Mesendoderm (in vitro differentiated cells): ENCODE measurements at regions not wholly inside any gene's neighbourhood (a gene's known extent, or its start where the extent isn't known, plus 50 kb on each side); places are given as distances from the start of the nearest gene placed in this dataset.

Experiments used
- DNase-seq: peaks from one replicate; pipeline ENCODE4 v3.0.0; 2013
- H2AK5ac ChIP-seq: 2 replicates; pipeline ENCODE4 v1.6.1; 2013; ENCODE audit warnings: low read length, inconsistent platforms
- H2BK120ac ChIP-seq: 2 replicates; pipeline ENCODE4 v1.6.1; 2013; ENCODE audit warnings: low read depth, mild to moderate bottlenecking, low read length, moderate library complexity, mixed read lengths
- H2BK15ac ChIP-seq: replicated peaks from 2 replicates; pipeline ENCODE4 v1.6.1; 2013; ENCODE audit warnings: low read depth, mild to moderate bottlenecking, moderate library complexity
- H2BK5ac ChIP-seq: 2 replicates; pipeline ENCODE4 v1.6.1; 2013; ENCODE audit warnings: low read length, inconsistent platforms
- H3K18ac ChIP-seq: 2 replicates; pipeline ENCODE4 v1.6.1; 2013; ENCODE audit warnings: mild to moderate bottlenecking, low read length, mixed read lengths
- H3K23ac ChIP-seq: one replicate; pipeline ENCODE4 v1.6.1; 2013; ENCODE audit warnings: low read length
- H3K27ac ChIP-seq: 2 replicates; pipeline ENCODE4 v1.5.1; 2013; ENCODE audit warnings: low read depth, mild to moderate bottlenecking, inconsistent platforms, low read length, moderate library complexity
- H3K27me3 ChIP-seq: 2 replicates; pipeline ENCODE4 v1.6.1; 2013; ENCODE audit warnings: low read length, control low read depth, mild to moderate bottlenecking, inconsistent platforms; ENCODE audit not compliant: insufficient read depth, poor library complexity
- H3K36me3 ChIP-seq: 2 replicates; pipeline ENCODE4 v1.6.1; 2013; ENCODE audit warnings: low read length, inconsistent platforms; ENCODE audit not compliant: control insufficient read depth, insufficient read depth
- H3K4ac ChIP-seq: one replicate; pipeline ENCODE4 v1.6.1; 2013; ENCODE audit warnings: low read depth, mild to moderate bottlenecking, low read length, moderate library complexity
- H3K4me1 ChIP-seq: 2 replicates; pipeline ENCODE4 v1.6.1; 2013; ENCODE audit warnings: low read depth, low read length, inconsistent platforms; ENCODE audit not compliant: control insufficient read depth
- H3K4me2 ChIP-seq: 2 replicates; pipeline ENCODE4 v1.6.1; 2013; ENCODE audit warnings: low read length
- H3K4me3 ChIP-seq: 2 replicates; pipeline ENCODE4 v1.5.1; 2013; ENCODE audit warnings: mild to moderate bottlenecking, low read length
- H3K56ac ChIP-seq: one replicate; pipeline ENCODE4 v1.6.1; 2013; ENCODE audit warnings: low read length
- H3K79me1 ChIP-seq: 2 replicates; pipeline ENCODE4 v1.6.1; 2013; ENCODE audit warnings: low read length, inconsistent platforms
- H3K79me2 ChIP-seq: 2 replicates; pipeline ENCODE4 v1.6.1; 2013; ENCODE audit warnings: mild to moderate bottlenecking, low read length; ENCODE audit not compliant: control insufficient read depth, insufficient read depth
- H3K9ac ChIP-seq: 2 replicates; pipeline ENCODE4 v1.6.1; 2013; ENCODE audit warnings: low read length, inconsistent platforms
- H4K5ac ChIP-seq: one replicate; pipeline ENCODE4 v1.6.1; 2013; ENCODE audit warnings: low read length
- H4K8ac ChIP-seq: one replicate; pipeline ENCODE4 v1.6.1; 2013; ENCODE audit warnings: low read depth, mild to moderate bottlenecking, control low read depth, low read length, moderate library complexity
- WGBS: extraction: QIAGEN DNeasy Blood & Tissue Kit; methylation state at CpG from one replicate; pipeline ENCODE4 v1.1.7; 2013; ENCODE audit warnings: low lambda C conversion rate, missing lambda C conversion rate; ENCODE audit not compliant: insufficient coverage; ENCODE audit errors: extremely low coverage; 5-methylcytosine and 5-hydroxymethylcytosine counted together

DNA sequence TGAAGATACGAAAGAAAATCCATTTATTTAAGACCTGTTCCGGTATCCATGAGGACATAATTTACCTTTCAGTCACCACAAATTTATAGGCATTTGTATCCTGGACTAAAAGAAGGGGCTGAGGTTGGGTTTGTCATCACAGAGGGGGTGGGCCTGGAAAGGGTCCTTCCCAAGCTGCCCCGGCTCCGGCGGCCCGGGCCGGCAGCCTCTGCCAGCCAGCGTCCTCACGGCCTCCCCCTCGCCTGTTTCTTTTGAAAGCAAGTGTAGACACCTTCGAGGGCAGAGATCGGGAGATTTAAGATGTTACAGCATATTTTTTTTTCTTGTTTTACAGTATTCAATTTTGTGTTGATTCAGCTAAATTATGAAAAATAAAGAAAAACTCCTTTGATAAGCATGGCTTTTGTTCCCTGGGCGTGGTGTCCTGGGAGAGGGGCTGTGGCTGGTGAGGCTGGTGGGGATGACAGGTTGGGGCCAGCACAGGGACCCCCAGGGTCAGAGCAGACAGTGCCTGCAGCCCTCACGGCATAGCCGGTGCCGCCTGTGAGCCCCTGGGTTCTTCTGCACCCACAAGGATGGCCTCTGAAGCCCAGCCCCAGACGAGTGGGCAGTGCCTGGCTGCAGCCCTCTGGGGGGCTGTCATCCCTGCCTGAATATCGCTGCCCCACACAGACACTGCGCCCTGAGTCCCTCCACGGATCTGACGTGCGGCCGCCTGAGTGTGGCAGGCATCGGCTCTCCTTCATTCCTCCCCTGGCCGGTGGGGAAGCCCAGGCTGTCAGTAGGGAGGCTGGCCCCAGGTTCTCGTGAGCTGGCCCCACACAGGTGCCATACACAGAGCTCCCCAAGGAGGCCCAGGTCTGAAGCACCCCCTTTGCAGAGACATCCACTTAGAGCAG lies 1075.9 kb downstream of the BRD1 start:
- Histone ChIP-seq H3K9ac (no peak overlapping the region), H3K23ac (no peak overlapping the region), H2AK5ac (no peak overlapping the region), H3K4me1 (no peaks in the 10 kb centered on the region), H2BK5ac (no peak overlapping the region), H3K79me2 (no peaks in the 10 kb centered on the region), H2BK120ac (no peak overlapping the region), H4K5ac (no peak overlapping the region), H3K36me3 (no peaks in the 10 kb centered on the region), H3K56ac (no peak overlapping the region), H3K79me1 (no peaks in the 10 kb centered on the region), H3K27me3 (no peaks in the 10 kb centered on the region), H3K4ac (no peak overlapping the region), H3K18ac (no peak overlapping the region), H3K27ac (no peak overlapping the region), H3K4me2 (no peak overlapping the region), H4K8ac (no peak overlapping the region), H3K4me3 (no peak overlapping the region), H2BK15ac (no peak overlapping the region)
- WGBS: no CpG with 5 or more reads among the region's 26 CpGs
- no peak for DNase-seq

DNA sequence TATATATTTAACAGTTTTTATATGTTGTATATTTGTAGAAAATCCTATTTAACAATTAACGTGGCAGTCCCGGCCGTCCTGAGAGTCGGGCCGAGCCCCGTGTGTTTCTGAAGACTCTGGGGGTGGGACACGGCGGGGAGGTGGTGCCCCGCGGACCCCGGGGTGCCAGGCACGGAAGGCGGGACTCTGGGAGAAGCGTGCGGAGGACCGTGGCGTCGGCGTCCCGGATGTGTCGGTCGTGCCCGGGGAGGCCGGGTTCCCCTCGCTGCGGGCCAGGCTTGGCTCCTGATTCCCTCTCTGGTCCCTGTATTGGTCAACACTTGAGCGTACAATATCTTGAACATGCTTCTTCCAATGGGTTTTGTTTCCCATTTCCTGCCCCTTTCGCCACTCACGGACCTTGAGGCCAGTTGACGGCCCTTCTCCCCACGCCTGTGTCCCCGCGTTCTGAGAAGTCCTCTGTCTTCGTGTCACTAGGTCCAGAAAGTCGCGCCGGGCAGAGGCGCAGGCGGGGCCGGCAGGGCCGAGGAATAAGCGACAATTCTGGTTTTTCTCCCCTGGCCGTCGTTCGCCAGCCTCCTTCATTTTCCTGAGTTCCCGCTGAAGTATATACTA lies 1076.7 kb downstream of the BRD1 start:
- no peaks in the 10 kb centered on the region for H3K27me3 ChIP-seq
- no peak for DNase-seq
- no peak overlapping the region for H2BK15ac ChIP-seq
- H3K36me3 ChIP-seq: no peaks in the 10 kb centered on the region
- H3K4me2 ChIP-seq: no peak overlapping the region
- H2AK5ac ChIP-seq: no peak overlapping the region
- H4K8ac ChIP-seq: no peak overlapping the region
- H2BK120ac ChIP-seq: no peak overlapping the region
- H3K9ac ChIP-seq: no peak overlapping the region
- H2BK5ac ChIP-seq: no peak overlapping the region
- no peak overlapping the region for H3K4me3 ChIP-seq
- H3K56ac ChIP-seq: no peak overlapping the region
- H3K23ac ChIP-seq: no peak overlapping the region
- no peaks in the 10 kb centered on the region for H3K79me2 ChIP-seq
- no peak overlapping the region for H3K4ac ChIP-seq
- no peak overlapping the region for H3K27ac ChIP-seq
- WGBS: no CpG with 5 or more reads among the region's 46 CpGs
- H3K4me1 ChIP-seq: no peaks in the 10 kb centered on the region
- H3K79me1 ChIP-seq: no peaks in the 10 kb centered on the region
- no peak overlapping the region for H3K18ac ChIP-seq
- no peak overlapping the region for H4K5ac ChIP-seq

DNA sequence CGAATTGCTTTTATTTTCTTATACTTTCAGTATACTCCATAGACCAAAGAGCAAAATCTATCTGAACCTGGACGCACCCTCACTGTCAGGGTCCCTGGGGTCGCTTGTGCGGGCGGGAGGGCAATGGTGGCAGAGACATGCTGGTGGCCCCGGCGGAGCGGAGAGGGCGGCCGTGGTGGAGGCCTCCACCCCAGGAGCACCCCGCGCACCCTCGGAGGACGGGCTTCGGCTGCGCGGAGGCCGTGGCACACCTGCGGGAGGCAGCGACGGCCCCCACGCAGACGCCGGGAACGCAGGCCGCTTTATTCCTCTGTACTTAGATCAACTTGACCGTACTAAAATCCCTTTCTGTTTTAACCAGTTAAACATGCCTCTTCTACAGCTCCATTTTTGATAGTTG lies 1077.4 kb downstream of the BRD1 start:
- no peak overlapping the region for H3K27ac ChIP-seq
- no peak overlapping the region for H3K4me3 ChIP-seq
- WGBS: no CpG with 5 or more reads among the region's 27 CpGs
- no peak overlapping the region for H3K4me2 ChIP-seq
- H3K27me3 ChIP-seq: no peaks in the 10 kb centered on the region
- no peak overlapping the region for H3K23ac ChIP-seq
- no peak overlapping the region for H4K8ac ChIP-seq
- no peak overlapping the region for H3K4ac ChIP-seq
- H3K18ac ChIP-seq: no peak overlapping the region
- no peak for DNase-seq
- no peak overlapping the region for H2AK5ac ChIP-seq
- no peaks in the 10 kb centered on the region for H3K79me2 ChIP-seq
- no peak overlapping the region for H2BK15ac ChIP-seq
- H3K36me3 ChIP-seq: no peaks in the 10 kb centered on the region
- H4K5ac ChIP-seq: no peak overlapping the region
- H2BK5ac ChIP-seq: no peak overlapping the region
- H3K9ac ChIP-seq: no peak overlapping the region
- H2BK120ac ChIP-seq: no peak overlapping the region
- H3K79me1 ChIP-seq: no peaks in the 10 kb centered on the region
- no peak overlapping the region for H3K56ac ChIP-seq
- H3K4me1 ChIP-seq: no peaks in the 10 kb centered on the region

DNA sequence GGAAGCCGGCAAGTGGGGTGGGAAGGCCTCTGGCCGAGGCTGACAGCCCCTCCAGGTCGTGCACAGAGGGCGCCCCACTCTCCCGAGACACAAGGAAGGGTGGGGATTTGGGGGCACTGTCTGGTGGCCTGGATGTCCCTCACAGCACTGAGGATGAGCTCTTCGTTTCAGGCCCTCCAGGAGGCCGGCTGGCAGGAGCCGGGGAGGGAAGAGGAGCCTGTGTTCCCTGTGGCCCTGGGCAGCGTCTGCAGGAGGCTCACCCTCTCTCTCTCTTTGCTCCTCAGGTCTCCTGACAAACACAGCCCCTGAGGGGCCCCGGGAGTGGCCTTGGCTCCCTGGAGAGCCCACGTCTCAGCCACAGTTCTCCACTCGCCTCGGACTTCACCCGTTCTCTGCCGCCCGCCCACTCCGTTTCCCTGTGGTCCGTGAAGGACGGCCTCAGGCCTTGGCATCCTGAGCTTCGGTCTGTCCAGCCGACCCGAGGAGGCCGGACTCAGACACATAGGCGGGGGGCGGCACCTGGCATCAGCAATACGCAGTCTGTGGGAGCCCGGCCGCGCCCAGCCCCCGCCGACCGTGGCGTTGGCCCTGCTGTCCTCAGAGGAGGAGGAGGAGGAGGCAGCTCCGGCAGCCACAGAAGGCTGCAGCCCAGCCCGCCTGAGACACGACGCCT lies 1078.0 kb downstream of the BRD1 start:
- Histone ChIP-seq H2BK5ac (no peak overlapping the region), H2BK120ac (no peak overlapping the region), H3K18ac (no peak overlapping the region), H3K27ac (no peak overlapping the region), H4K5ac (no peak overlapping the region), H3K4me1 (no peaks in the 10 kb centered on the region), H3K56ac (no peak overlapping the region), H3K4ac (no peak overlapping the region), H3K4me3 (no peak overlapping the region), H3K4me2 (no peak overlapping the region), H3K79me1 (no peaks in the 10 kb centered on the region), H3K79me2 (no peaks in the 10 kb centered on the region), H3K9ac (no peak overlapping the region), H2BK15ac (no peak overlapping the region), H4K8ac (no peak overlapping the region), H3K23ac (no peak overlapping the region), H2AK5ac (no peak overlapping the region), H3K27me3 (no peaks in the 10 kb centered on the region), H3K36me3 (no peaks in the 10 kb centered on the region)
- DNase-seq: no peak
- WGBS: no CpG with 5 or more reads among the region's 37 CpGs

DNA sequence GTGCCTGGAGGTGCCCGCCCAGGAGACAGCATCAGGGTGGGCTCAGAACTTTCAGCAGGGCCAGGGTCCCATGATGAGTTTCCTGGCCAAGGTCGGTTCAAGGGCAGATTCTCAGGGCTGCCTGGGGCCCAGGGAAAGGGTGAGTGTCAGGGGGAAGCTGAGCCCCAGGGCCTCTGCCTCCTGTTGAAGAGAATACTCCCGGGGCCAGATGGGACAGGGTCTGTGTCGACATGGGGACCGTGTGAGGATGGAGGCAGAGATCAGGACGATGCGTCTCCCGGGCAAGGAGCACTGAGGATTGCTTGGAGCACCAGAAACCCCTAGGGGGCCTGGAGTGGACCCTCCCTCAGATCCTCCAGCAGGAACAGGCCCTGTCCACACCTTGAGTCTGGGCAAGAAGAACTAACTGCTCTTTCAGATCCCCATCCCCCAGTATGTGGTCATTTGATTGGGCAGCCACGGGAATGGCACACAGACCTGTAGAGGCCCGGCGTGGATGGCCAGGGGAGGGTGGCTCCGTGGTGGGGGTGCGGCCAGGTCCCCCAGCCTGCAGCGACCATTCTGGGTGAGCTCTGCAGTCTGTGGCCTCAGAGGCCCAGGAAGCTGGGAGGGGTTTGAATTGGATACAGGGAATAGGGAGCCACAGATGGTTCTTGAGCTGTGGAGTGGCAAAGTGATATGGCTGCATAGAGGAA lies 1078.7 kb downstream of the BRD1 start:
- H3K56ac ChIP-seq: no peak overlapping the region
- H3K79me2 ChIP-seq: no peaks in the 10 kb centered on the region
- no CpG with 5 or more reads among the region's 14 CpGs for WGBS
- no peaks in the 10 kb centered on the region for H3K79me1 ChIP-seq
- no peak overlapping the region for H3K4ac ChIP-seq
- H3K9ac ChIP-seq: no peak overlapping the region
- H2AK5ac ChIP-seq: no peak overlapping the region
- H2BK120ac ChIP-seq: no peak overlapping the region
- H4K8ac ChIP-seq: no peak overlapping the region
- no peak for DNase-seq
- no peak overlapping the region for H4K5ac ChIP-seq
- no peak overlapping the region for H2BK5ac ChIP-seq
- no peak overlapping the region for H3K27ac ChIP-seq
- no peaks in the 10 kb centered on the region for H3K36me3 ChIP-seq
- H2BK15ac ChIP-seq: no peak overlapping the region
- H3K23ac ChIP-seq: no peak overlapping the region
- H3K4me1 ChIP-seq: no peaks in the 10 kb centered on the region
- H3K4me3 ChIP-seq: no peak overlapping the region
- no peak overlapping the region for H3K4me2 ChIP-seq
- H3K27me3 ChIP-seq: no peaks in the 10 kb centered on the region
- no peak overlapping the region for H3K18ac ChIP-seq
